ELR (cell line): ENCODE measurements at regions not wholly inside any gene's neighbourhood (a gene's known extent, or its start where the extent isn't known, plus 50 kb on each side); places are given as distances from the start of the nearest gene placed in this dataset.
"Not testable (repeated sequence)": the region's sequence is repeated elsewhere in the genome, so short reads cannot be mapped to it uniquely, and the experiment has no call there.

Experiments used
- DNase-seq: peaks from one replicate; pipeline ENCODE4 v3.0.0-alpha.2; 2015; ENCODE audit warnings: low read depth

DNA sequence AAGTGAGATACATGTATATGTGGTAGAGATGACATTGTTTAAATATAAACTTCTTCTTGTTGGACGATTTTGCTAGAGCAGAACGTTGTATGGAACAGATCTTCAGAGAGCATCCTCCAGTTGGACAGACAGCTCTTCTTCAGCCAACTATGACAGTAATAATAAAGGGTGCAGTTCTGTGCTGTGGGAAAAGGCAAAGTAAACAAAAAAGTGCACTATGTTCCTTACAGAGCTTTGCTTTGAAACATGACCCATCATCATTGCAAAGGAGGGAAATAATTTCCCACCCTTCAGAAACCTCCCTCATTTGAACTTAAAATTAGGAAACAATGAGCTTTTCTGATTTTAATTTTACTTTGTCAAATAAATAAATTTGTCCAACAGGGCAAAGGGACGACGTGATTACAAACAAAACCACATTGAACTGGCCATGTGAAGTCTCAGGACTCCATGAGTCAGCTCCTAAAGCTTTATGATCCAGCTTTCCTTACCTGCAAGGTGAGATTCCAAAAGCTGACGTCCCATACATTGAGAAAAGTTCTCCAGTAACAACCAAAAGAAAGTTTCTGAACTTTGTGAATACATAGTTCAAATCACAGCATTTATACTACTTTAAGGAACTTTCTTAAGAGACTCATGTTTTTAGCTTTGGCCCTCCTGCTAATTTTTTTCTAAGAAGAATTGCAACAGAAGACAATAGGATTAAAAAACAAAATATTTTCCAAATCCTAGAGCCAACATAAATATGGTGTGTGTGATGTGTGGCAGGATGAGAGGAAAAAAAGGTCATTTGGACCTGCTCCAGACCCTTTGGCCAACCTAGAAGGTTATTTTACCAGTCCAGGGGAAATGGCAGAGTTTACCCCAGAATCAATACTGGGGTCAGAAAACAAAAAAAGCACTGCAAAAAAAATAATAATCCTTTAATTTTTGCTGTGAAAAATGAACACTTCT is 565.4 kb upstream of the NRP1 start:
- DNase-seq, result no peak

DNA sequence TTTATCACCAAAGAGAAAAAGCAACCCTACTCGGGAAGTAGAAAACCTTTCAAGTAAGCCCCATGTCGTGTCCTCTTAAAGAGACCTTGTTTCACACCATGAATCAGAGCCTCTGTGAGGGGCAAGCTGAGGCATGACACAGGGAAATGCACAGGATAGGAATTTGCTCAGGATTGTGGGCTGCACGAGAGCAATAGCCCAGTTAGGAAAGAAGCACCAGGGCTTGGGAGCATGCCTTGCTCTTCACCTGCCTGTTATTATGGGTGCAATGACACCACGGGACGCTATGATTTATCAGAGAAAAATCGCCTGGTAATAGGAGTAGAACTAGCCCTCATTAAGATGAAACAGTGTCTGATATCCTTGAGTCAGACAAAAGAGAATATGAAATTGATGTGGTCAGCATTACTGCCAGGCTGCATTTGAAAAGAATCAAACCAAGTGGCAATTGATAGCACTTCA is 562.9 kb upstream of the NRP1 start:
- peak; percentile 36 for DNase-seq

GRCh38 chr10:33893506-33893905 is 559.0 kb upstream of the NRP1 start:
- no peak for DNase-seq

DNA sequence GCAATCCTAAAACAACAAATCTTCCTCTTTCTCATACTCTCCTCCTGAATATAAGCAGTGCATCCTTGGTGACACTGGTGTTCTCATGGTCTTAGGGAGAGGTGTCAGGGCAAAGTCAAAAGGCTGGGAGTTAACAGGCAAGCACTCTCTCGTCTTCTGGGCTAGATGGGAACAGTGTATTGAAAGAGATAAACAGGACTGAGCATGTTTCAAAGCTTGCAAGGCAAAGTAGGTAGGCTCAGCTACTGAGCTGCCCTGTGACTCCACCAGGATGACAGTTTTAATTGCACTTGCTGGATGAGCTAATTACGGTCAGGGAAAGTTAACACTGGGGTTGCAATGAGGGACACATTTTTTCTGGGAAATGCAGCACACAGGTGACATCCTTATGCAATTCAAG is 554.9 kb upstream of the NRP1 start:
- no peak for DNase-seq

DNA sequence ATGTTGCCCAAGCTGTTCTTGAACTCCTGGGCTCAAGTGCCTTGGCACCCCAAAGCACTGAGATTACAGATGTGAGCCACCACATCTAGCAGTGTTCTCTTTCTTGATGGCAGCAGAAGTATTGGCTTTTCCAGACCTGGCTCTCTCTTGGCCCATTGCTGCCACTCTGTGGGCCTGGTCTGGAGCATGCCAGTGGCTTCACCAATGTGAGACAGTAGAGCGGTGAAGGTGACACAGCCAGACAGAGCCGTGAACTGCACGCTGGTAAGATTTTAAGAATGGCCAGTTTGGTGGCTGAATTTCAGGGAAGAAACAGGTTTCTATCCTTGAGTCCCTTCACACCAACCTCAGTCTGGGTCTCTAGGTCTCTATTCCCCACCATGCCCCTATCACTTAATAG is 552.7 kb upstream of the NRP1 start:
- DNase-seq, result no peak

DNA sequence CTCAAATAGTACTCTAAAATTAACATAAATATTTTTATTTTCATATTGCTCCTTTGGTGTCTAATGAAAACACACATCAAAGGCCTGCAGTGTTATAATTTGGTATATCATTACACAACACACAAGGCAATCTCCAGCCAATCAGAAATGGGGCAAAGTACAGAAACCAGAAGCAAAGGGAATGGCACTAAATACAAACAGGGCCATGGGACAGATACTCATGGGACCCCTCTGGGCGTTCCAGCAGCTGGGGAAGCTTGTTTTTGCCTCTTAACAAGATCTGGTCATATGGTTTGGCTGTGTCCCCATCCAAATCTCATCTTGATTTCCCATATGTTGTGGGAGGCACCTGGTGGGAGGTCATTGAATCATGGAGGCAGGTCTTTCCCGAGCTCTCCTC is 551.8 kb upstream of the NRP1 start:
- DNase-seq, result no peak

DNA sequence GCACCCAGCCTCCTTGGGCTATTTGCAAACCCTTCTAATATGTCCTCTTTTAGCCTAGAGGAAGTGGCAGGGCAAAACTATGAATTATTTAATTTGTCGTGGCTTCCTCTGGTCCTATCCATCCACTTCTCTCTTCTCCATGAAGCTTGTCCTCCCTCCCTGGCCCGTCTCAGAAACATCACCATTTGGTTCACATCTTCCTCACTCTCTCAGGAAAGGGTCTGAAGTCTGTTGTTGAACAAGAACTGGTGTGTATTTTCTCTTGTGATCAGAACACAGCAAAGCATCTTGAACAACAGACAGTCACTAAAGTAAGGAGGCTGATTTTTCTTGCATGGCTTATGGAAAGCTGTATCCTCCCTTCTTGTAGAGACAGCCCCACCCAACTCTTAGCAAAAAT is 550.1 kb upstream of the NRP1 start:
- DNase-seq, result no peak

DNA sequence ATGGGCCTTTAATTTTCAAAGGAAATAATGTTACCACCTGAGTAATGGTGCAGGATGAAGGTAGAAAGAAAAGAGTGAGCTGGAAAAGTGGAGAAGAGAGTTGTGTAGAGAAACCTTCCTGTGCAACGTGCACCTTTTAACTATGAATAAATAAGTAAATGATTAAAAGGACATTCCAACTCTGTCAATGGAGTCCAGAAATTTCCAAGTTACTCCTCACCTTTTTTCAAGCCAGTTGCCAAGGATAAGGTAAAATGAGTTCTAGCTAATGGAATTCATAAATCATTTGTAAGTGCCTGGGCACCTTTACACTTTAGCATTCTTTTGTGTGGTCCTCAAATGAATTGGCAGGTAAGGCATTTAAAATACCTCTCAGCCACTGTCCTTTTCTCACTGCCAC is 549.4 kb upstream of the NRP1 start:
- DNase-seq, result no peak

GRCh38 chr10:33882996-33883395 is 548.5 kb upstream of the NRP1 start:
- DNase-seq, result no peak

GRCh38 chr10:33880291-33880690 is 545.8 kb upstream of the NRP1 start:
- no peak for DNase-seq

DNA sequence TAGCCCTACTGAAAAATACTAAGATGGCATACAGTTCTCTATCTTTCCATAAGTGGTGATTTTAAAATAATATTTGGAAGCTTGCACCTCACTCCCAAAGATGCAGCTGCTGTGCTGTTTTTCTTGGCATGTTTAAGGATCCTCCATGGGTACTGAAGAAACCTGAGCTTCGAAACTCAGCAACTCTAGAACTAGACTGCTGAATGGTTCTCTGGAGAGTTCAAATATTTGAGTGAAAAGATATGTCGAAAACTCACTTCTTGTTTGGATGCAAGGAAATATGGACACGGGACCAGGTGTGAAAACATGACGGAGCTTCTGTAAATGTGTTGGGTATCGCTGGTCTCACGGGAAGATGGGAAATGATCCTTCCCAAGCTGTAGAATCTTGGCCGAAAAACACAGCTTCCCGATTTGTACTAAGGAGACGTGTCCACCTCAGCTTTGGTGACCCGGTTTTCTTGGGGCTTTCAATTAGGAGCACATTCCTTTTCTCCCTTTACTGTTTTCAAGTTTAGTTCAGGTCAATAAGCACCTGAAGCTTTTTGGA is 543.8 kb upstream of the NRP1 start:
- DNase-seq, result no peak

- no peak for DNase-seq
These were observed 542.3 kb upstream of the NRP1 start for GRCh38 chr10:33876584-33877400.

DNA sequence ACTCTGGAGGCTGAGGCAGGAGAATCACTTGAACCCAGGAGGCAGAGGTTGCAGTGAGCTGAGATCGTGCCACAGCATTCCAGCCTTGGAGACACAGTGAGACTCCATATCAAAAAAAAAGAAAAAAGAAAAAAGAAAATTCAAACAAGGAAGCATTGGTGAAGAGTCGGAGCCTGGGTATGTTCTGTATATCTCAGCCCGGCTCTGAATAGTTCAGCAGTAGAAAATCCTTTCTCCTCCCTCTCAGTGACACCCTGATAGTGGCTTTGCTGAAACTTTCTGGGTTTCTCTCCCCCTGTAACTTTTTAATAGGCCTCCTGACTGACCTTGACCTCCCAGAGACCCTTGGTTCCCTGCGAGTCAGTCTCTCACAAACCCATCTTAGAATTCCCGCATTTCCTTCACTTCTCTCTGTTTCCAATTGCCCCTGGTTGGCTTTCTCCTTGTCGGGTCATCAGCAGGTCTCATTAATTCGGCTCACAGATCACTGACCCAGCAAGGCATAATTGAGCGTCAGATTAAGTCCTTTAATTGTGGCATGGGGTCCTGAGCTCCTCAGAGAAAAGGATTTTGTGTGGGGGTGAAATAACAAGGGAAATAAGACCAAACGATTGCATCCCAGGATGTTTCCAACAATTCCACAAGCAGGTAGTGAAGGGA is 541.6 kb upstream of the NRP1 start:
- DNase-seq, result no peak

- DNase-seq, result no peak
These were observed 536.8 kb upstream of the NRP1 start for GRCh38 chr10:33871061-33871956.

DNA sequence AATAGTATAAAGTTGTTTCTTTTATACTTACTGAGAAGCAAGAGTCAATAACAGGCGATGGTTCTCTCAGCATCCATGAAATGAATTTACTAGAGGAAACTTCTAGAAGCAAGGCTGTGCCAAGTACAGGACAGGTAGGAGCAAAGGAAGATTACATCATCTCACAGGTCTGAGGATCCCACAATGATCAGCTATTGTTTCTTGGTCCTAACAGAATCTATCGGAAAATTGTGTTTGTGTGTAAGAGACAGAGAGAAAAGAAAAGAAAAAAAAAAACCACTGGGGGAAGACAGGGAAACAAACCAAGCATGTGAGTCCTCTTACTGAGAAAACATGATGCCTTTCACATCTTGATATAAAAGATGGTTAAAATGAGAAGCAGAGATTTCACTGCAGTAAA is 535.0 kb upstream of the NRP1 start:
- DNase-seq, result no peak

GRCh38 chr10:33869028-33869427 is 534.6 kb upstream of the NRP1 start:
- no peak for DNase-seq

DNA sequence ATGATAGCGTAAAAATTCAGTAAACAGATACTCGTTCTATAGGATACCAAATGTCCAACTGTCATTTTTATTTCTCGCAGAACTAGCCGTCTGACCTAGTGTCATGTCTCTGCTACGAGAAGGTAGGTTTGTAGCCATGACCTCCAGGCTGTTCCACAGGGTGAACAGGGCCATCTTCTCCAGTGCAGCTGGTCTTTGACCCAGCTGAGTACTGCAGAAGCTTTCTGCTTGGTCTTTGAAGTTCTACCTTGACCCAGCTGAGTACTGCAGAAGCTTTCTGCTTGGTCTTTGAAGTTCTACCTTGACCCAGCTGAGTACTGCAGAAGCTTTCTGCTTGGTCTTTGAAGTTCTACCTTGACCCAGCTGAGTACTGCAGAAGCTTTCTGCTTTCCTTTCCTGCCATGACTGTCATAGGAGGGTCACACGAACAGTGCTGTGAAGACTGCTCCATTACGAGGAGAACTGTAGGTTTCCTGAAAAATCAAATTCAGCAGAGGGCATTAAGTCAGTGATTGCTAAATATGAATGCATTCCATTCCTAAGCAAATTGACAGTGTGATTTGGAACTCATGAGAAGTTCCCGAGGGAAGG is 532.8 kb upstream of the NRP1 start:
- not testable (repeated sequence) for DNase-seq

DNA sequence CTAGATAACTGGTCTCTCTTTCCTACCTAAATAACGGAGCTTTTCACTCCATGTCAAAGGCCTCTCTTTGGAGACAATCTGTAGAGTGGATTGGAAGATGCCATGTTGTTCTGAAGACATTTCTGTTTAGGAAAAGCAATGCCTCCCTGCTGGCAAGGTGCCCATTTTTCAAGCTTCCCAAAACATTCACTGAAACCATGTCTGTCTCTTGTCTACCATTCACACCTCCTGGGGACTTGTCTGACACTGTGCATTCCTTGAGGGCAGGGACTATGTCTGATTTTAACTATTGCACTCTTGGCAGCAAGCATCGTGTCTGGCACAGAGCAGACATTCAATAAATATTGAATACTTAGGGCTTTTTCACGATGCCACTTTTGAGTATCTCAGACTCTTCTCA is 528.9 kb upstream of the NRP1 start:
- no peak for DNase-seq

- DNase-seq, result no peak
These were observed 528.2 kb upstream of the NRP1 start for GRCh38 chr10:33862536-33863105.

DNA sequence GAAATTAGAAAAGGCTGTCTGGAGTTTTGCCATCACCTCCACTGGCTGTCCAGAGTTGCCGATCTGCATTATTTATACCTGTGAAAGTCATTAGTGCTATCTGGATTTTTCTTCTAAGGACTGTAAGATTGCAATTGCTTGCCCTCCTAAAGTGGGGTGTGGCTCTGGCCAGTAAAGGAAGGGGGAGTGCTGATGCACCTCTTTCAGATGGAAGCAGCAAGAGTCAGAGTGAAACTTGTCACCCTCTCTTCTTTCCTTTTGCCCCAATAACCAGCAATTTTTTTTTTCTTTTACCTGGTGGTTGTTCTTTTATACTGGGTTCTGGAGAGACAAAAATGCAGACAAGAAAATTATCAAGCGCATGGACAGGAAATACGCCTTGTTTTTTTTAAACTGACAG is 527.4 kb upstream of the NRP1 start:
- DNase-seq, result no peak
